Sciatic nerve (tissue), 2 donors: ENCODE measurements at regions not wholly inside any gene's neighbourhood (a gene's known extent, or its start where the extent isn't known, plus 50 kb on each side); places are given as distances from the start of the nearest gene placed in this dataset.

Source experiments
- ATAC-seq: fragments of 200-7000 bp; cut with Tn5 transposase; one replicate; pipeline ENCODE4 v1.9.1; 2020; ENCODE audit warnings: mild to moderate bottlenecking, moderate library complexity
- DNase-seq: peaks from one replicate; pipeline ENCODE4 v3.0.0-alpha.2; 2020; ENCODE audit warnings: low spot score
- intact Hi-C: fragments of 100-400 bp; cut with DNase I; formaldehyde crosslinking; loops from one replicate; pipeline ENCODE4 v1.14.2; 2022
- donor health status: DM: no; HTN: no; CAD: no.
- donor health status: DM: no; HTN: no; CAD: no.

GRCh38 chrX:40299641-40300046 lies 201.9 kb upstream of the BCOR start:
- DNase-seq (no peak), ATAC-seq (no peak)
- intact Hi-C loops: no loop called here

GRCh38 chrX:40298572-40299479 lies 201.1 kb upstream of the BCOR start:
- peak; percentile 70 for ATAC-seq
- intact Hi-C loops: no loop called here
- DNase-seq: no peak

- no peak for ATAC-seq
- intact Hi-C loops: no loop called here
- no peak for DNase-seq
These were observed 200.3 kb upstream of the BCOR start for GRCh38 chrX:40298069-40298468.

DNA sequence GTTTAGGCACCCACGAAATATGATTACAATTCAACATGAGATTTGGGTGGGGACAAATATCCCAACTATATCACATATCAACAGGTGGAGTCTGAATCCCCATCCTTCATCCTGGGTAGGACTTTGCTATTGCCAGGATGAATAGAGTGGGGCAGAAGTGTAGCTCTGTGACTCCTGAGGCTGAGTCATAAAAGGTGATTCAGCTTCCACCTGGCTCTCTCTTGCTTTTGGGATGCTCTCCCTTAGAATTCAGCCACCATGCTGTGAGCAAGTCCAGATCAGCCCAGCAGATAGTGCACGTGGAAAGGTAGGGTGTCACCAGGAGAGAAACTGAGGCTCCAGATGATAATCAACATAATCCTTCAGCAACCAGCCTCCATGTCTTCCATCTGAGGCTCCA lies 193.8 kb upstream of the BCOR start:
- ATAC-seq (no peak), DNase-seq (no peak)
- intact Hi-C loops: no loop called here

GRCh38 chrX:40290517-40290916 lies 192.8 kb upstream of the BCOR start:
- intact Hi-C loops: no loop called here
- DNase-seq (no peak), ATAC-seq (no peak)

- intact Hi-C loops: no loop called here
- DNase-seq (no peak), ATAC-seq (no peak)
These were observed 188.1 kb upstream of the BCOR start for GRCh38 chrX:40285876-40286275.

DNA sequence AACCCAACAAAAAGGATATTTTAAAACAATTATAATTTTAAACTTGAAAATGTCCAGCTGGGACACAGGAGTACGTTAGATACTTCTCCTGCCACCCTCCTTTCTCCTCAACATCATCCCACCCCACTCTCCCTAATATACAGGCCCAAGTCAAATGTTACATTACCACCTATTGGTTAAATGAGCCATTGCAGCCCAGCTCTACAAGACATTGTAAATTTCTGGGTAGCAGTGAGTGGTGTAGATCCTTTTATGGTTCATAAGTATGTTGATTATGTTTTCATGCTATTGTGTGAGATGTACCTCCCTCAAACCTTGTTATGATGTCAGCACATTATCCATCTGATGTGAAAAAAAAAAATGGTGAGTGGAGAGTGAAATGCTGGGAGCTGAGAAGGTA lies 187.1 kb upstream of the BCOR start:
- intact Hi-C loops: no loop called here
- ATAC-seq (no peak), DNase-seq (no peak)

GRCh38 chrX:40283981-40284380 lies 186.2 kb upstream of the BCOR start:
- intact Hi-C loops: no loop called here
- ATAC-seq (peak; percentile 76), DNase-seq (no peak)

DNA sequence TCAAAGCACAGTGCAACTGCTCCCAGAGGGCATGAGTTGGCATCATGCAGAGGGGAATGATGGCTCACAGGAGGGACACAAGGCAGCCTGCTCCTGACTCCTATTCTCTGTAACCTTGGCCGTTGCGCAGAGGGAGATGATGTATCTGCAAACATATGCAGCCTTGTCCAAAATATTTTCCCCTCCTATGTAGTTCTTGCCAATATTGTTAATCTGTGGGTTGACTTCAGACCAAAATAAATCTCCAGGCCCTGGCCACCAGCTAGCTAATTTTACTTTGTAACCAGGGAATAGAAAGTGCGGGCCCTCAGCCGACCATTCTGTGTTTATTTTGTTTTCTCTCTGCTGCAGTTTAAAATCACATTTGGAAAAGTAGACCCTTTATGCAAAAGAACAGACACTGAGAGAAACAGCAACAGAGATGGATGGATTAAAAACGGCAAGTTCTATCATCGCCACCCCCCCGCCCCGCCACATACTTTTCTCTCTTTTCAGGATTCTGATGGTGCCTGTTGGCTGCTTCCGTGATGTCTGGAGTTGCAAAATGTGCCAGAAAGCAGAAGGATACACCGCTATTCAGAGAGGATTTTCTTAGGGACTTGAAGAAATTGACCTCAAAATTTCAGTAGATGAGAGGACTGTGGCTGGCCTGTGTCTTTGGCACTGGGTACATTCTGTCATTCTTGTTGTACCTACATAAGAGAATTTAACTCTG lies 185.3 kb upstream of the BCOR start:
- intact Hi-C loops: no loop called here
- no peak for DNase-seq
- peak; percentile 80 for ATAC-seq

DNA sequence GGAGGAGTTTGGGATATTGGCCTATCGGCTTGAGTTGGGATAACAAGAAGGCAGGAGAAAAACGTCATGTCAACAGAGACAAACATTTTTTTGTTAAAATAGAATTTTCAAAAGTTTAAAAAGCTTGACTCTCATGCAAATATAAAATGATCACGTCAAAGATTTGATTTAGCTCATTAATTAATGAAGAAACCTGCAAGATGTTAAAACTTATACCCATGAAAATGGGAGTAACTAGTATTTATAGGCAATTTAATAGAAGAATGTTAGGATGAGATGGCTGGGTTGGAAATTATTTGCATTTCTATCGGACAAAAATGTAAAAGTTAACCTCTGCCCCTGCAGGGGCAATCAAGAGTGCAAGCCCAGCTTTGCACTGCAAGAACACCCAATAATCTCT lies 184.6 kb upstream of the BCOR start:
- intact Hi-C loops: no loop called here
- ATAC-seq (no peak), DNase-seq (no peak)

GRCh38 chrX:40281336-40282005 lies 183.7 kb upstream of the BCOR start:
- no peak for ATAC-seq
- DNase-seq: no peak
- intact Hi-C loops: no loop called here

- no peak for DNase-seq
- intact Hi-C loops: no loop called here
These were observed 182.0 kb upstream of the BCOR start for GRCh38 chrX:40279762-40280161.

DNA sequence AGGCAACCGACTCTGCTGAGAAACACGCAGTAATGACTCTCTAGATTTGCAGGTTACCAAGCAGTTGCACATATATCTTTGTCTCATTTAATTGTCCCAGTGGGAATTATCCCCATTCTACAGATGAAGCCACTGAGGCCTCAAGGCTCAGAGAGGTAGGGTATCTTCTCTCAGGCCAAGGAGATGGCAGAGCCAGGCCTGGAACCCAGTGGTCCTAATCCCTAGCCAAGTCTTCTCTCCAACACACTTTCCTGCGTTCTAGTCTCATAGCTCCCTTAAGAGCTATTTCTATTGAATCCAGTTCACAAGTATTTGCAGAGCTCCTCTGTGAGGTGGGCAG lies 181.3 kb upstream of the BCOR start:
- intact Hi-C loops: no loop called here
- DNase-seq: no peak
- no peak for ATAC-seq

More at GRCh38 chrX:40279762-40280161, 182.0 kb upstream of the BCOR start:
- no peak for ATAC-seq

GRCh38 chrX:40278340-40279090 lies 180.8 kb upstream of the BCOR start:
- ATAC-seq: no peak
- no peak for DNase-seq
- intact Hi-C loops: no loop called here

DNA sequence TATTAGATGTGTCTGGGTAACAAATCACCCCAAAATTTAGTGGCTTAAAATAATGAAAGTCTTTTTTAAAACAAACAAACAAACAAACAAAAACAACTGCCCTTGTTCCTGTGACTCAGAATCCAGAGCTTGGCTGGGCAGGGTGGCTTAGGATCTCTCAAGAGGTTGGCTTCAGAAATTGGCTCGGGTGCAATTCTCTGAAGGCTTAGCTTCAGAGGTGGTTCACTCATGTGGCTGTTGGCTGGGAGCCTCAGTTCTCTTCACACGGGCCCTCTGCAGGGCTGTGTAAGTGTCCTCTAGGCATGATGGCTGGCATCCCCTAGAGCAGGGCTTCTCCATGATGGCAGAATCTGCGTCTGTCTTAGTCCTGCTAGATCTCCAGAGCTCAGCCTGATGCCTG lies 179.9 kb upstream of the BCOR start:
- intact Hi-C loops: no loop called here
- ATAC-seq (no peak), DNase-seq (no peak)

GRCh38 chrX:40273356-40274050 lies 175.7 kb upstream of the BCOR start:
- intact Hi-C loops: no loop called here

GRCh38 chrX:40272776-40273175 lies 175.0 kb upstream of the BCOR start:
- ATAC-seq (no peak), DNase-seq (no peak)
- intact Hi-C loops: no loop called here

More at GRCh38 chrX:40273356-40274050, 175.7 kb upstream of the BCOR start:
- ATAC-seq (peak; percentile 83), DNase-seq (peak; percentile 65)

DNA sequence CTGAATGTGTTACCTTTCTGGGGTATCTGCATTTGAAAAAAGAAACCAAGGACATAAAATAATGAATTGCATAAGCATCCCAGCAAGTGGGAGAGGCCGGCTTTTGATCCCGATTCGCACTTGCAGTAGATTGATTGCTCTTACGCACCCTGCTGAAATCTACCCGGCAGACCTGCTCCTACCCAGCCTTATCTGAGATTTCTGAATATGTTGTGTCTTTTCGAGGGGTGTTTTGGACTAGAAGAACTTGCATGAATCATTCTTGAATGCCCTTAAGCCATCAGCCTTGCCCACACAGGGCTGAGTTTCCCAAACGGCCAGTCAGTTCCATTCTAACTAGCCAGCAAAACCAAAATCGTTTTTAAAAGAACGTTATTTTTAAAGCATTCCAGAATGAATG lies 174.4 kb upstream of the BCOR start:
- DNase-seq (no peak), ATAC-seq (no peak)
- intact Hi-C loops: no loop called here

- intact Hi-C loops: no loop called here
- DNase-seq: no peak
- ATAC-seq: peak; percentile 11
These were observed 170.4 kb upstream of the BCOR start for GRCh38 chrX:40268188-40268520.
